ENCODE measurements at regions not wholly inside any gene's neighbourhood (a gene's known extent, or its start where the extent isn't known, plus 50 kb on each side); places are given as distances from the start of the nearest gene placed in this dataset.

DNA sequence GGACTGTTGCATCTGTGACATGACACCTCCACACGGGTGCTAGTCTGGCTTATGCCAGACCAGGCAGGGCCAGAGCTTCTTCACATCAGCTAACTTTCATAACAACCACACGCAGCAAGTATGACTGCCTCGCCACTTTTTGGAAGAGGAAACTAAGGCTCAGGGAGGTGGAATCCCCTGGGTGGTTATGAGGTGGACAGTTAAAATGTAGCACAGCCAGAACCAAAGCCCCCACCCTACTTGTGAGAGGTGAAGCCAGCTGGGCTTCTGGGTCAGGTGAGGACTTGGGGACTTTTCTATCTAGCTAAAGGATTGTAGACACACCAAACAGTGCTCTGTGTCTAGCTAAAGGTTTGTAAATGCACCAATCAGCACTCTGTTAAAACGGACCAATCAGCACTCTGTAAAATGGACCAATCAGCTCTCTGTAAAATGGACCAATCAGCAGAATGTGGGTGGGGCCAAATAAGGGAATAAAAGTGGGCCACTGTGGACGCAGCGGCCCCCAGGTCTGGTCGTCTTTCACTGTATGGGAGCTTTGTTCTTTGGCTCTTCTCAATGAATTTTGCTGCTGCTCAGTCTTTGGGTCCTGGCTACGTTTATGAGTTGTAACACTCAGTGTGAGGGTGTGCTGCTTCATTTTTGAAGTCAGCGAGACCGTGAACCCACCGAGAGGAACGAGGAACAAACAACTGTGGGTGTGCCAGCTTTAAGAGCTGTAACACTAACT lies 171.0 kb downstream of the PTPN20 start:
- H3K36me3 ChIP-seq: no peaks in the 10 kb centered on the region
- H3K27me3 ChIP-seq: no peaks in the 10 kb centered on the region
- WGBS, 2 donors: 83 to 85% methylated on average over 12 of the region's 12 CpGs
- H3K9me3 ChIP-seq: no peaks in the 10 kb centered on the region
- H3K4me1 ChIP-seq: no peaks in the 10 kb centered on the region
- DNase-seq (ENCODE audit: low spot score in 2 of 2): no peak
- TF ChIP-seq POLR2A (IDR thresholded peaks at IDR 0.05) (no peak), EP300 (IDR thresholded peaks at IDR 0.05) (no peak)
- H3K27ac ChIP-seq: no peak overlapping the region
- no peak overlapping the region for H3K4me3 ChIP-seq

DNA sequence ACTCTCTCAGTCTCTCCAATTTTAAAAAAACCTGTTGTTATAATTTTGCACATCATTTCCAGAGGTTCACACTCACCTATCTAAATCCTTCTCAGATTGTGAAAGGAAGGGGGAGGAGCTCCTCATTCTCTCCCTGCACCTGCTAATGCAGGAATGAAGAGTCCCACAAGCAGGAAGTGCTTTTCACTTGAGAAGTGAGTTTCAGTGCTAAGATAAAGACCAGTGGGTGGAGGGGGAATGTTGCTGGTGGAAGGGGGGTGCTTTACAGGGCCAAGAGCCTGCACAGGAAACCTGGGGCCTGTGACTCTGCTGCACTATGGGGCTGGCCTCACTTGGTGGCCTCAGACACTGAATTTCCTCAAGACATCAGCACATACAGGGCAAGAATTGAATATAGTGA lies 176.4 kb downstream of the PTPN20 start:
- Histone ChIP-seq H3K36me3 (no peaks in the 10 kb centered on the region), H3K9me3 (no peaks in the 10 kb centered on the region), H3K27ac (no peak overlapping the region), H3K4me3 (no peak overlapping the region), H3K27me3 (no peaks in the 10 kb centered on the region), H3K4me1 (no peaks in the 10 kb centered on the region)
- TF ChIP-seq EP300 (IDR thresholded peaks at IDR 0.05) (no peak), POLR2A (IDR thresholded peaks at IDR 0.05) (no peak)
- TF ChIP-seq, protein P1, sequence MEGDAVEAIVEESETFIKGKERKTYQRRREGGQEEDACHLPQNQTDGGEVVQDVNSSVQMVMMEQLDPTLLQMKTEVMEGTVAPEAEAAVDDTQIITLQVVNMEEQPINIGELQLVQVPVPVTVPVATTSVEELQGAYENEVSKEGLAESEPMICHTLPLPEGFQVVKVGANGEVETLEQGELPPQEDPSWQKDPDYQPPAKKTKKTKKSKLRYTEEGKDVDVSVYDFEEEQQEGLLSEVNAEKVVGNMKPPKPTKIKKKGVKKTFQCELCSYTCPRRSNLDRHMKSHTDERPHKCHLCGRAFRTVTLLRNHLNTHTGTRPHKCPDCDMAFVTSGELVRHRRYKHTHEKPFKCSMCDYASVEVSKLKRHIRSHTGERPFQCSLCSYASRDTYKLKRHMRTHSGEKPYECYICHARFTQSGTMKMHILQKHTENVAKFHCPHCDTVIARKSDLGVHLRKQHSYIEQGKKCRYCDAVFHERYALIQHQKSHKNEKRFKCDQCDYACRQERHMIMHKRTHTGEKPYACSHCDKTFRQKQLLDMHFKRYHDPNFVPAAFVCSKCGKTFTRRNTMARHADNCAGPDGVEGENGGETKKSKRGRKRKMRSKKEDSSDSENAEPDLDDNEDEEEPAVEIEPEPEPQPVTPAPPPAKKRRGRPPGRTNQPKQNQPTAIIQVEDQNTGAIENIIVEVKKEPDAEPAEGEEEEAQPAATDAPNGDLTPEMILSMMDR (IDR thresholded peaks at IDR 0.05): no peak
- no peak for DNase-seq (ENCODE audit: low spot score in 2 of 2)

DNA sequence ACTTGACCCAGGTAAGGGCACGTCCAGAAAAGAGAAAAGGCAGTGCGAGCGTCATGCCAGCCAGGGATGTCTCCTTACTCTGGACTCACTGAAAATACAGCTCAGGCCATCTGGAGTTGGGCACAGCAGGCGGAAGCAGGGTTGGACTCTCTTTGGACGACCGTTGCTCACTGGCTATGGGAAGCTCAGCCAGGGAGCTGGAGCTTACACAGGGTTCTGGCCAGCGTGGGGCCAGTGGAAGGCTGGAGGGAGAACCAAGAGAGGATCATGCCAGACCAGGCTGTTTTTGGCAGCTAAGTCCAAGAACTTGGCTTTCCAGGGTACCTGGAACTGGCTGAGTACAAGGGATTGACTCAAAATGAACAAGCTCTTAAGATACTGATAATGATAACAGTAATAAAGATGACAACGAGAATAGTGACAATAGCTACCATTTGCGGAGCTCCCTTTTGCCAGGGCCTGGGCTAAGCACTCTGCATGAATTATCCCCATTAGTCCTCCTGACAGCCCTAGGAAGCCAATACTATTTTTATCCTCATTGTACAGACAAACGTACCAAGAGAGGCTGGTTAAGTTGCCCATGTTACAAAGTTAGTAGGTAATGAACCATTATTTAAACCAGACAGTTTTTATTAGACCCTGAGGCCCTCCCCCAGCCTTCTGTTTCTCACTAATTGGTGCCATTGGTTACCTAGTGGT lies 177.6 kb downstream of the PTPN20 start:
- Histone ChIP-seq H3K36me3 (no peaks in the 10 kb centered on the region), H3K27ac (no peak overlapping the region), H3K4me1 (no peaks in the 10 kb centered on the region), H3K9me3 (no peaks in the 10 kb centered on the region), H3K4me3 (no peak overlapping the region), H3K27me3 (no peaks in the 10 kb centered on the region)
- WGBS, 2 donors: 82 to 91% methylated on average over 10 of the region's 10 CpGs
- no peak for DNase-seq (ENCODE audit: low spot score in 2 of 2)
- TF ChIP-seq, protein P1 (IDR thresholded peaks at IDR 0.05): no peak
- no peak for TF ChIP-seq POLR2A (IDR thresholded peaks at IDR 0.05)
- TF ChIP-seq EP300 (IDR thresholded peaks at IDR 0.05): no peak

DNA sequence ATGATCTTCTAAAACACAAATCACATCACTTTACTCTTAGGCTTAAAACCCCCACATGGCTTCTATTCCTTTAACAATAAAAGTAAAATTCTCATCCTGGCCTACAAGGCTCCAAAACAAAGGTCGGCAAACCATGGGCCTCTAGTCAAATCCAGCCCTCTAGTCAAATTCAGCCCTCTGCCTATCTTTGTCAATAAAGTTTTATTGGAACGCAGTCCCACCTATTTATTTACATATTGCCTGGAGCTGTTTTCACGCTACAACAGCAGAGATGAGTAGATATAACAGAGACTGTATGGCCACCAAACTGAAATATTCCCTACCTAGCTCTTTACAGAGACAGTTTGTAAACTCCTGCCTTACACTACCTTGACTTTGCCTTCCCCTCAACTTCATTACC lies 178.8 kb downstream of the PTPN20 start:
- no peak overlapping the region for H3K27ac ChIP-seq
- H3K27me3 ChIP-seq: no peaks in the 10 kb centered on the region
- TF ChIP-seq, protein P1 (IDR thresholded peaks at IDR 0.05): no peak
- TF ChIP-seq POLR2A (IDR thresholded peaks at IDR 0.05) (no peak), EP300 (IDR thresholded peaks at IDR 0.05) (no peak)
- H3K36me3 ChIP-seq: no peaks in the 10 kb centered on the region
- no peak overlapping the region for H3K4me3 ChIP-seq
- DNase-seq (ENCODE audit: low spot score in 2 of 2): no peak
- 94 to 95% methylated on average over 3 of the region's 3 CpGs for WGBS, 2 donors
- H3K9me3 ChIP-seq: no peaks in the 10 kb centered on the region
- no peaks in the 10 kb centered on the region for H3K4me1 ChIP-seq

DNA sequence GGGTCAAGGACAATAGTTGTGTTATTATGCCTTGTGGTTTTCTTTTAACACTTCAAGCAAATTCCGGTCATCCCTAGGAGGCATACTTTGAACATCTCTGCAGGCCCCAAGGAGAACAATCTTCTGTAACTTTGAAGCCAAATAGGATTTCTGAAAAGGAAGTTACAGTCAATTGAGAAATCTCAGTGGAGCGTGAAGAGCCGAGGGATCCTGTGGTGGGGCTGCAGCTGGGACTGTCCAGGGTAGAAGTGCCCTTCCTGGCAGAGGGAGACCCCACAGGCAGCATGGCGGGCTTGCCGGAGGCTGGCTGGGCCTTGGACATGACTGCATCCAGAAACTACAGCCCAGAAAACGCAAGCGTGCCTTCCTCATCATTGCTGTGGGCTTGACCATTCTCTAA lies 179.7 kb downstream of the PTPN20 start:
- Histone ChIP-seq H3K9me3 (no peaks in the 10 kb centered on the region), H3K36me3 (no peaks in the 10 kb centered on the region), H3K4me1 (no peaks in the 10 kb centered on the region), H3K27me3 (no peaks in the 10 kb centered on the region), H3K4me3 (no peak overlapping the region), H3K27ac (no peak overlapping the region)
- WGBS, 2 donors: 63 to 67% methylated on average over 7 of the region's 7 CpGs
- TF ChIP-seq EP300 (IDR thresholded peaks at IDR 0.05) (no peak), POLR2A (IDR thresholded peaks at IDR 0.05) (no peak)
- TF ChIP-seq, protein P1 (IDR thresholded peaks at IDR 0.05): no peak
- DNase-seq (ENCODE audit: low spot score in 2 of 2): no peak
